Osteocyte (in vitro differentiated cells): ENCODE measurements at regions not wholly inside any gene's neighbourhood (a gene's known extent, or its start where the extent isn't known, plus 50 kb on each side); places are given as distances from the start of the nearest gene placed in this dataset.
"Not testable (repeated sequence)": the region's sequence is repeated elsewhere in the genome, so short reads cannot be mapped to it uniquely, and the experiment has no call there.

Experiments used
- DNase-seq: peaks from one replicate; pipeline ENCODE4 v3.0.0; 2021; ENCODE audit warnings: mixed read lengths; ENCODE audit not compliant: unreplicated experiment; ENCODE audit errors: extremely low spot score
- H3K27ac Mint-ChIP-seq: one replicate; pipeline ENCODE4 v1.8.0; 2021; ENCODE audit warnings: mild to moderate bottlenecking, mixed read lengths; ENCODE audit not compliant: unreplicated experiment
- H3K27me3 Mint-ChIP-seq: one replicate; pipeline ENCODE4 v1.8.0; 2021; ENCODE audit warnings: mixed read lengths; ENCODE audit not compliant: unreplicated experiment
- H3K36me3 Mint-ChIP-seq: one replicate; pipeline ENCODE4 v1.8.0; 2021; ENCODE audit warnings: mixed read lengths; ENCODE audit not compliant: unreplicated experiment
- H3K4me1 Mint-ChIP-seq: one replicate; pipeline ENCODE4 v1.8.0; 2021; ENCODE audit warnings: mixed read lengths; ENCODE audit not compliant: unreplicated experiment
- H3K4me3 Mint-ChIP-seq: one replicate; pipeline ENCODE4 v1.8.0; 2021; ENCODE audit warnings: mild to moderate bottlenecking, moderate library complexity, mixed read lengths; ENCODE audit not compliant: unreplicated experiment
- H3K9me3 Mint-ChIP-seq: one replicate; pipeline ENCODE4 v1.8.0; 2021; ENCODE audit warnings: mixed read lengths; ENCODE audit not compliant: unreplicated experiment
- CTCF ChIP-seq: fragments of 200-600 bp; sonication (generic); IDR thresholded peaks from 2 replicates; pipeline ENCODE4 v1.5.0; 2021; ENCODE audit warnings: antibody characterized with exemption, mild to moderate bottlenecking, moderate library complexity

- H3K4me3 Mint-ChIP-seq: no peak overlapping the region
- H3K9me3 Mint-ChIP-seq: no peaks in the 10 kb centered on the region
- H3K27me3 Mint-ChIP-seq: peaks cover 19% of the 10 kb centered on the region
- DNase-seq: peak; percentile 75
- TF ChIP-seq CTCF: no peak
- no peaks in the 10 kb centered on the region for H3K36me3 Mint-ChIP-seq
- no peaks in the 10 kb centered on the region for H3K4me1 Mint-ChIP-seq
- no peak overlapping the region for H3K27ac Mint-ChIP-seq
Measured at GRCh38 chr14:101257551-101257950, 303.7 kb upstream of the DIO3 start.

GRCh38 chr14:101259748-101260147 is 301.5 kb upstream of the DIO3 start:
- H3K27me3 Mint-ChIP-seq: peaks cover 24% of the 10 kb centered on the region
- H3K4me3 Mint-ChIP-seq: no peak overlapping the region
- no peaks in the 10 kb centered on the region for H3K9me3 Mint-ChIP-seq
- DNase-seq: no peak
- no peaks in the 10 kb centered on the region for H3K36me3 Mint-ChIP-seq
- no peaks in the 10 kb centered on the region for H3K4me1 Mint-ChIP-seq
- no peak for TF ChIP-seq CTCF
- H3K27ac Mint-ChIP-seq: no peak overlapping the region

GRCh38 chr14:101266441-101266840 is 294.9 kb upstream of the DIO3 start:
- not testable (repeated sequence) for H3K27ac Mint-ChIP-seq, H3K36me3 Mint-ChIP-seq

GRCh38 chr14:101273091-101273490 is 288.2 kb upstream of the DIO3 start:
- Mint-ChIP-seq H3K9me3 (peaks cover 7% of the 10 kb centered on the region), H3K4me1 (peaks cover 2% of the 10 kb centered on the region), H3K27ac (no peak overlapping the region), H3K27me3 (peaks cover 15% of the 10 kb centered on the region), H3K4me3 (no peak overlapping the region), H3K36me3 (no peaks in the 10 kb centered on the region)
- TF ChIP-seq CTCF: no peak
- no peak for DNase-seq

More at GRCh38 chr14:101266441-101266840, 294.9 kb upstream of the DIO3 start:
- H3K27me3 Mint-ChIP-seq, H3K9me3 Mint-ChIP-seq, H3K4me1 Mint-ChIP-seq, H3K4me3 Mint-ChIP-seq, DNase-seq: not testable (repeated sequence)

GRCh38 chr14:101276309-101277091 is 284.8 kb upstream of the DIO3 start:
- Mint-ChIP-seq H3K9me3 (peaks cover 7% of the 10 kb centered on the region), H3K4me1 (peaks cover 2% of the 10 kb centered on the region), H3K4me3 (no peak overlapping the region), H3K27me3 (peaks cover 28% of the 10 kb centered on the region), H3K36me3 (no peaks in the 10 kb centered on the region), H3K27ac (no peak overlapping the region)
- DNase-seq: no peak
- TF ChIP-seq CTCF: no peak
